ENCODE measurements at regions not wholly inside any gene's neighbourhood (a gene's known extent, or its start where the extent isn't known, plus 50 kb on each side); places are given as distances from the start of the nearest gene placed in this dataset.
"Not testable (repeated sequence)": the region's sequence is repeated elsewhere in the genome, so short reads cannot be mapped to it uniquely, and the experiment has no call there.

- TF ChIP-seq CTCF (IDR thresholded peaks at IDR 0.05 in 2 of 3, conservative IDR thresholded peaks at IDR 0.05 in 1 of 3; ENCODE audit: insufficient read depth in 2 of 3, low read depth in 1 of 3, low read length in 3 of 3); EP300 (IDR thresholded peaks at IDR 0.05; ENCODE audit: low read length); ZBTB11 (CRISPR knock-in tag; IDR thresholded peaks at IDR 0.05); REST (IDR thresholded peaks at IDR 0.05; ENCODE audit: borderline replicate concordance); REST (CRISPR knock-in tag; IDR thresholded peaks at IDR 0.05; ENCODE audit: low read depth); POLR2A (conservative IDR thresholded peaks at IDR 0.05); ARID2 (IDR thresholded peaks at IDR 0.05); ZNF830 (CRISPR knock-in tag; IDR thresholded peaks at IDR 0.05): not testable (repeated sequence)
These were observed 137.7 kb downstream of the NPIPB11 start for GRCh38 chr16:29268785-29269191.

Data from K562 (cell line).